Hypothalamus (tissue), 51 donors: ENCODE measurements at regions not wholly inside any gene's neighbourhood (a gene's known extent, or its start where the extent isn't known, plus 50 kb on each side); places are given as distances from the start of the nearest gene placed in this dataset.

Experiments used
- DNase-seq, 51 donors: peaks; one replicate each; lab custom pipeline; 2025; lab: John Stamatoyannopoulos, UW

DNA sequence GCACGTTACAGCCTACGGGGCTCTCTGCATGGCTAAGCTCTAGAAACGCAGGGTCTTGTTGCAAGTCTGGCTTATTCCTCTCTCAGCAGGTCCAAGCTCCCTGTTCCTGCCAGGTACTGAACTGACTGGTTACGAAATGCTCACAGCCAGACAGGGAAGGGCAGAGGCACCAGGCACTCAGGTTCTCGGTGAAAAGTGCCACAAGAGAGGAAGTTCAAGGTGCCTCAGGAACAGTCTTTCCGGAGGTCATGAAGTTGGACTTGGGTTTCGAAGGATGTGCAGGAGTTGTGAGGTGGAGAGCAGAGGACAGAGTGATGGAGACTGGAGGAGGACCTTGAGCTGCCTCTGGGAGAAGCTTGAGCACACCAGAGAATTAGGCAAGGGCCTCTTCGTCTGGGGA lies 124.7 kb upstream of the GSE1 start:
- no peak for DNase-seq

DNA sequence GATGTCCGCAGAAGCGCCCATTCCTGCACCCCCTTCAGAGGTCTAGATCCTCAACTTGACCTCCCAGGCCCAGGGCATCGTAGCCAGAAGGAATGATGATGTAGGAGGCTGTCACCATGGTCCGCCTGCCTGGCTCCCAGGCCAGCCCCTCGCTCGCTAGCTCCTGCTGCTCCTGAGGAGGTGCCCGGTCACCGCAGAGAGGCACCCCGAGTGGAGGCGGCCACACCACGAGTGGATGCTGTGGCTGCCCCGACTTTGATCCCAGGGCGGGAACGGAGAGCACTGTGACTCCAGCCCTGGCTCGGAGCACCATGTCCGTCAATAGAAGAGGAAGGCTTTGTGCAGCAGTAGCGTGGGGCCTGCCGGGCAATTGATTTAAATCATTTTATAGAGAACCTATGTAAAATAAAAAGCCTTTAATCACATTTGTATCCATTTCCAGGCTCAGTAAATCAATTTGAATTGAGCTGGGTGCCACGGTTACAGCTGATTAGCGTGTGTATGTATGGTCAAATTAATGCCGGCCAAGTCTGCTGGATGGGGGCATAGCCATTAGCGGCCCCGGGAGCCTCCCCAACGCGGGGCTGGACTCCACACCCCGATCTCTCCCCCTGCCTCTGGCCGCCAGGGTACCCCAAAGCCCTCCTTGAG lies 122.6 kb upstream of the GSE1 start:
- no peak for DNase-seq

DNA sequence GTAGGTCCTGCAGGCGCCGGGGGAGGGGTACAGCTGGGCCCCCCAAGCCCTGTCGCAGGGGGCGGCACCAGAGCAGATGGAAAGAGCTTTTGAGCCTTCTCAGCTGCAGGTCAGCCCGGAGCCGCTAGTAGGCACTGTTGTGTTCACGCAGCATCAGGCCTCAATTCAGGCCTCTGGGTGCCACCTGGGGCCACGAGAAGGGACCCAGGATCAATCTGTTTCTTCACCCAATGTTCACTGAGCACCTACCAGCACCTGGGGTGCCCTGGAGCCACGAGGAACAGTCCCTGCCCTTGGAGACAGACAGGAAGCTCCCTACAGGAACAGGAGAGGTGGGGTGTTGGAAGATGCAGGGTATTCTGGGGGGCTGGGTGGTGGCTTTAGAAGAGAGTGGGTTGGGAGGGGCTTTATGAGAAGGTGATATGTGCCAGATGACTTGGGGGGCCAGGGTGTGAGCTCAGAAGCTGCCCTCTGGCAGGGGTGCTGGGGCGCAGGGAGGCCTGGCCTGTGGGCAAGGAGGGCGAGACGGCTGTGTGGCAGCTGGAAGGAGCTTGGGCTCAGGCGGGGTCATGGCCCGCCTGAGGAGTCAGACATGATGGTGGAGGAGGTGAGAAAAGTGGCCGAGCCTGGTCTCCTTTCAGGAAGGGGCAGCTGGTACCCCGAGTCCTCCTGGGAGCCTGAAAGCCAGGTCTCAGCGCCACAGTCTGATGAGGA lies 121.9 kb upstream of the GSE1 start:
- no peak for DNase-seq

DNA sequence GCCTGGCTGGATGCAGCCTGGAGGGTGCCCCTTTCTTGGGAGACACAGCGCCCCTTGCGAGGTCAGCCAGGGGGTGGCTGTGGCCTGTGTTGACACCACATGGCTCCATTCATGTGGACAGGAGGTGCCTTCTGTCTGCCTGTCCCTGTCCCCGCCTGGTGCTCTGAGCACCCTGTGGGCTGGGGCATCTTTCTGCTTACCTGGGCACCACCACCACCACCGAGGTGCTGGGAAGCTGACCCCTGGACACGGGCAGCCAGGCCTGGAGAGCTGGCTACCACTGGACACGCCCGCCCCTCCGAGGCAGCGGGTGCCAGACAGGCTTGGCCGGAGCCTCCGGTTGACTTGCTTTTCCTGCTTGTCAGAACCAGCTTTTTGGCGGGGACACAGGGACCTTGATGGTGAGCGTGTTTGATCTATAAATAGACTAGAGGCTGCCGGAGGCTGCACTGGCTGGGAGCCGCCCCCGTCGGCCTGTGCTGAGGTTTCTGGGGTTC lies 121.3 kb upstream of the GSE1 start:
- DNase-seq, result peak in 36 of 51 donors; percentile 5 to 66 (median 34)

DNA sequence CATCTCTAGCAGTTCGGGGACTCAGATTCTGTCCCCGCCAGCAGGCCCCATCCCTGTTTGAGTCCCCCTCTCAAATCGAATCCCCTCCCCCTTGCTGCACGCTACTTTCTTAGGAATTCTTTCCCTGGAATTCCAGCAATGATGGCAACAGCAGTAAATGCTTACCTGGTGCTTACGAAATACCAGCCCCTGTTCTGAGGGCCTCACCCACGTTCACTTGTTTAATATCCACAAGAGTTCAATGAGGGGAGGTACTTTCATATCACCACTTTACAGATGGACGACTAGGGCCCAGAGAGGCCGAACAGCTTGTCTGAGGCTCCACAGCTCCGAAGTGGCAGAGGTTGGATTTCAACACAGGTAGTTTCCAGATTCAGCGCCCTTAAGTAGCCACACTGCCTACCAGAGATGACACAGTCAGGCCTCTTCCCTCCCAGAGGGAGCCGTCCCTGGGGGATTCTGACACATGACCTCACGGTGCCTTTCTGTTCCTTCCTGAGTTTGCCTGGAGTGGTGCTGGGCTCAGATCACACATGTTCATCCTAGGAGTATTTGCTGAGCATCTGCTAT lies 120.7 kb upstream of the GSE1 start:
- no peak for DNase-seq

DNA sequence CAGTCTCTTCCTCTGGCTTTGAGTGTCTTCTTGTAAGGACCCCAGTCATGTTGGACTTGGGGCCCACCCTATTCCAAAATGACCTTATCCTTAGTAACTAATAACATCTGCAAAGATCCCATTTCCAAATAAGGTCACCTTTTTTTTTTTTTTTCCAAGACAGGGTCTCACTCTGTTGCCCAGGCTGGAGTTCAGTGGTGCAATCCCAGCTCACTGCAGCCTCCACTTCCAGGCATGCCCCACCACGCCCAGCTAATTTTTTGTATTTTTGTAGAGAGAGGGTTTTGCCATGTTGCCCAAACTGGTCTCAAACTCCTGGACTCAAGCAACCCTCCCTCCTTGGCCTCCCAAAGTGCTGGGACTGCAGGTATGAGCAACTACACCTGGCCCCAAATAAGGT lies 118.8 kb upstream of the GSE1 start:
- no peak for DNase-seq

DNA sequence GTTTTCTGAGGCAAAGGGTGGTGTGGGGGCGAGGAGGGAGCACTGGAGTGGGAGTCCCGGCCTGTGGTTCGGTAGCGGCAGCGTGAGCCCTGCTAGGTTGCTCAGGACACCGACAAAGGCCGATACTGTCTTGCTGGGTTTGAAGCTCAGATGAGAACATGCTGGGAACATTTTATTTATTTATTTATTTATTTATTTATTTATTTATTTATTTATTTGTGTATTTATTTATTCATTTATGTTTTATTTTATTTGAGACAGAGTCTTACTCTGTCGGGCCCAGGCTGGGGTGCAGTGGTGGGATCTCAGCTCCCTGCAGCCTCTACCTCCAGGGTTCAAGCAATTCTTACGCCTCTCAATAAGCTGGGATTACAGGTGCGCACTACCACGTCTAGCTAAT lies 117.9 kb upstream of the GSE1 start:
- no peak for DNase-seq

DNA sequence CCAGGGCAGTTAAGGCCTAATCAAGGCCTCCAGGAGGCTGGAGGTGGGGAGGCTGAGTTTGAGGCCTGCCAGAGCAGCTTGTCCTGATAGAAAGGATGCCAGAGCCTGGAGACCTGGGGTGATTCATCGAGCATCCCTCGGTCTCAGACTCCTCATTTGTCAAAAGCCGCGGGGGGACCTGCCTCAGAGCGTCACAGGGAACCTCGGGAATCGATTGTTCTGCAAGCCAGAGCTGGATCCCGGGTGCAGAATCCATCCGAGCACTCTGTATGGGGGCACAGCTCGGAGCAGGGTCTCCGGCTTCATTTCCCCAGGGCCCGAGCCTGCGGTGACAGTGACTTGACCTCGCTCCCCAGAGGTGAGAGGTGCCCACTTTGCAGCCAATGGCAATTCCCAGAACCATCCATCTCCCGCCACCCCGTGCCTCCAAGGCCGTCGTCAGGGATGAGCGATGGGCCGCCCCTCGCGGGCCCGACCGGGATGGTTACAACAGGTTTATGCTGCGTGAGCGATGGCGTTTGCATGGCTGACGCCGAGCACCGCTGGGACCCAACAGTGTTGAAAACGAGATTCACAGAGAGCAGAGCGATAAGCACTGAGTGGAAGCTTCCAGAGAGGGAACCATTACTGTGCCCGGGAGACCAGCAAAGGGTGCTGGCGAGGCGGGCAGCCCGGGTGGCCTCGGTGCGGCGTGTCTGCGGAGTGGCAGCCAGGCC lies 117.1 kb upstream of the GSE1 start:
- no peak for DNase-seq

DNA sequence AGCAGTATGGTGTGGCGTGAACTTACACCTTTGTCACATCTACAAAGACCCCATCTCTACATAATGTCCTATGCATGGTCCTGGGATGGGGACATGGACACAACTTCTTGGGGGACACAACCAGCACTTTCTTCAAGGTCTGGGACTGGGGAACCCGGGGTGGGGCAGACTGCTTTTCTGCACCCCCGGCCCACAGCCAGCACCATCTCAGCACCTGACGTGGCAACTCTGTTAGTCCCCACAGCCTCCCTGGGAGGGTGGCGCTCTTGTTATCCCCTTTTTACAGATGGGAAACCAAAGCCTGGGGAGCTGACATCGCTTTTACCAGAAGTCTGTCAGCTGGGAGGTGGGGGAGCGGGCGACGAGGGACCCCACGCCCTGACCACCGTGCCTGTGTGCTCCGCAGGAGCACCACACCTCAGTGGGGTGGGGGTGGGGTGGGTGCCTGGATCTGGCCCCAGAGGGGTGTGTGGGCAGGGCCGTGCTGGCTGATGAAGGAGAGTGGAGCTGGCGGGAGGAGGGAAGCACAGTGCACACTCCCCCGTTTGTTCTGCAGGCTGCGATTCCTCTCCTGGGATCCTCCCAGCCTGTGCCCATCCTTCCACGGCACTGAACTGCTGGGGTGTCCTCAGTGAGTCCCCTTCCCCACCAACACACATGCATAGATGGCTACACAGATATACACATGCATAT lies 115.4 kb upstream of the GSE1 start:
- DNase-seq, result no peak

DNA sequence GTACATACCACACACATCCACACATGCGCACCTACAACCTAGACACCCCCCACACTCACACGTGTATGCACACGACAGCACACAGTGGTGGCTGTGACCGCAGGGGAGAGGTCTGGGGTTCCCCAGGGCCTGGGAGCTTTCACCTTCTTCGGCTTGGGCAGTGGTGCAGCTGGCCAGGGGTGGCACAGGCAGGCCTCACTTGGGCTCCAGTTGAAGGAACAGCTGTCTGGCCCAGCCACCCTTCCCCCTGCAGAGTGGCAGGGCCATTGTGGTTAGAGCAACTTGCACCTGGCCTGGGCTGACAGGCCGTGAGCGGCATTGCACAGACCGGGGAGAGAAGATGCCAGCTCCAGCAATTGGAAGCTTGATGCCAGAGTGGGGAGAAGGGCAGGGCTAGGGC lies 114.5 kb upstream of the GSE1 start:
- no peak for DNase-seq

DNA sequence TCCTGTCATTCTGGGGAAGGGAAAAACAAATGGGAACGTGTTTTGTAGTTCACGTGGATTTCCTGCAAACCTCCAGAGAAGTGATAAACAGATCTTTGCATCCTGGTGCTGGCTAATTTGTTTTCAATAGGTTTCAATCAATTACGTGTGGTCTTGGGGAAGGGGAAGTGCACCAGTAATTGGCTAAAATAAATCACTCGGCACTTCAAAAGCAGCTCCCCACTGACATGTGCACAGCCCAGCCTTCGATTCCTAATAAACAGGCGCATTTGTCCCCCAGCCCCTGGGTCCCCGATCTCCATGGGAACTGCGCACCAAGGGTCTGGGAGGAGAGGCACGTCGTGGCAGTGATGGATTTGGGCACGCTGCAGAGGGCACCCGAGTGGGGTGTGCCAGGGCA lies 112.9 kb upstream of the GSE1 start:
- no peak for DNase-seq

DNA sequence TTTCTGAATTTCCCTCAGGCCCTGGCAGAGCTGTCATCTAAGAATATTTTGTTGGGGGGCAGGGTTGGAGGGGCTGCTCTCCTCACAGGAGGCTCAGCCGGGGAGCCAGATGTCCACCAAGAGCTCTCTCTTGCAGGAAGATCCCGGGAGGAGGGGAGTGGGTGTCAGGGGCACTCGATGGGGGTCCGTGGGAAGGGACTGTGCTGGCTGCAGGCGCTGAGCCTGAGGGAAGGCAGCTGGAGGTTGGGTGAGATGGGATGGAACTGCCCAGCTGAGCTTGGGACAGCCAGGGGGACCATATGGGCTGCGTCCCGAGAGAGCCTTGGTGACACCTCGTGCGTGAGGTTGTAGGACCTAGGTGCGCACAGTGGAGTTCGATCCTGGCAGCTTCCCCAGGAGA lies 111.2 kb upstream of the GSE1 start:
- DNase-seq, result no peak

DNA sequence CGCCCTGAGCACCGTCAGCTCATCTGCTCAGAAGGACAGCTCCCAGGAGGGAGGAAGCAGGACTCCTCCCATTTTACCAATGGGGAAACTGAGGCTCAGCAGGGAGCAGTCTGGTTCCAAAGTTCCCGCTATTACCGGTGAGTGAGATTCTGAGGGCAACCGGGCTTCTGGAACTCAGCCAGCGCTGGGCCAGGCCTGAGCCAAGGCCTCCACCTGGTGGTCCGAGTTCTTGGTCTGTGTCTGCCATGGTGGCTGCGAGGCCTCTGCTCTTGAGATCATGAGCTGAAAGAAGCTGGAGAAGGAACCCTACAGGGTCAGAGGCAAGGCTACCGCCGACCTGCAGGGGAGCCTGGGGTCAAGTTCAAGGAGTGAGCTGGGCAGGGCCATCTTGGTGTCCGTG lies 110.8 kb upstream of the GSE1 start:
- no peak for DNase-seq

DNA sequence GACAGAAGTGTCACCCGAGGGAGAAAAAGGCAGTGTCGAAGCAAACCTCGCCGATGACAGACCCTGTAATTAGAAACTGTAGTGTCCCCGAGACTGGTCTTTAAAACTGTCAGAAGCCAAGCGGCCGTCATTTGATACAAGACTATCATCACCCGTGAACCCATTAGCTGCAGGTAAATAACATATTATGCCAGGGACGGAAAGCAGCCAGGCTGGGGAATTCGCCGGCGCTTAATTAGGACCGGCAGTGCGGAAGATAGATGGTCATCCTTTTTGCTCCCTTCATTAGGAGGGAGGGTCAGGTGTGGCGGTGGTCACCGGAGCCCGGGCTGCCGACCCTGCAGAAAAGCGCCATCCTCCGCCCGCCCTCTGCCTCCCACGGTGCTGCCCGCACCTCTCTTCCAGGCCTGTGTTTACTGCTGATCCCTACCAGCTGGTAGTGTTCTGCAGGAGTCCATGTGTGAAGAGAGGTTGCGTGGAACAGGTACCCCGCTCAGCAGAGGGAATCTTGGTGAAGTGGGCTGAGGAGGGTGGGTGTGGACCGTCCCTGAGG lies 109.4 kb upstream of the GSE1 start:
- DNase-seq, result no peak

DNA sequence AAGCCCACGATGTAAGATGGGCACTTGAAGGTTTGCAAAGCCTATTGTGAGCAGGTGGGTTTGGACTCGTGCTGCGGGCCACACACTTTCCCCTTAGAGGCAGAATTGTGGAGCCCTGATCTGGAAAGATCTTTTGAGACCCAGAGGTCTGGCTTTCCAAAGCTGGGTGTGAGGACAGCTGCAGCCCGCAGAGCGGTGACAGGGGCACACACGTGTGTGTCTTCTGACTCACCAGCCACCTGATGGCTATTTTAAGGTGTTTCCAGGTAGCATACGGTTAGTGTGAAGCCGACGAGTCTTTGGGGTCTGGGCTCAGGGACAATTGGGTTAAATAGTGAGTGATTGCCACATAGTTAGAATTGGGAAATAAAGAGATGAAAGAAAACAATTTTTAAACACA lies 108.9 kb upstream of the GSE1 start:
- DNase-seq, result no peak

DNA sequence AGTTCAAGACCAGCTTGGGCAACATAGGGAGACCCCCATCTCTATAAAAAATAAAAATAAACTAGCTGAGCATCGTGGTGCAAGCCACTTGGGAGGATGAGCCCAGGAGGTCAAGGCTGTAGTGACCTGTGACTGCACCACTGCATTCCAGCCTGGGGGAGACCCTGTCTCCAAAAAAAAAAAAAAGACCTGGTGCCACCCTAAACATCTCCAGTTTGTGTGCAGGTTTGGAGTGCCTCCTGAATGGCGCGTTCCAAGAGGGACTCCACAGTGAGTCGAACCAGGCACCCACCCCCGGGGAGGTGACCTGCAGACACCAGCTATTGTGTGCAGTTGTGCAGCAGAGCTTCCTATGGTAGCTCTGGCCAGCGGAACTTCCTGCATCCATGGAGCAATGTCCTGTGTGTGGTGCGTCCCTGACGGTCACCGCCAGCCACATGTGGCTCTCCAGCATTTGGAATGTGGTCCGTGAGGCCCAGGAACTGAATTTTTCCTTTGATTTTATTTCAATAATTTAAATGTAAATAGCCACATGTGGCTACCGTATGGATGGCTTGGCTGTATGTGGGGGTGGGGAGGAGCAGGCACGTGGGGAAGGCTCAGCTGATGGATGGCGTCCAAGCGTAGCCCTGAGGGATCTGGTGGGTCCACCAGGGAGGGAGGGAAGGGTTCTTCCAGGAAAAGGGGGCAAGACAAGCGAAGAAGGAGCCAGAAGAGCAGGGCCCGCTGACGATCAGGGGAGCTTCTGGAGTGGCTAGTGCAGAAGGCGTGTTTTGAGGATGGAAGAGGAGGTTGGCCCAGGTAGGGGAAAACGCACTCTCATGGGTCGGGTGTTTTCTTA lies 107.1 kb upstream of the GSE1 start:
- no peak for DNase-seq

DNA sequence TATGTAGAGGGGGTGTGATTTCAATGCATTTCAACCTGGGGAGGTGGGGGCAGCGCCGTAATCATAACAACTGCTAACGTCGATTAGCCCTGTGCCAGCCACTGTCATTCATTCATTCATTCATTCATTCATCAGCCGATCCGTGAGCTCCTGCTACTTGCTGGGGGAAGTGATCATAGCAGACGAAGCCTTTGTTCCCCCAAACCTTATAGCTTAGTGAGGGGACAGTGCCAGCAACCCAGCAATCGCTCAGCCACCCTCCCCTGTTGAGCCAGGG lies 106.5 kb upstream of the GSE1 start:
- DNase-seq, result no peak

DNA sequence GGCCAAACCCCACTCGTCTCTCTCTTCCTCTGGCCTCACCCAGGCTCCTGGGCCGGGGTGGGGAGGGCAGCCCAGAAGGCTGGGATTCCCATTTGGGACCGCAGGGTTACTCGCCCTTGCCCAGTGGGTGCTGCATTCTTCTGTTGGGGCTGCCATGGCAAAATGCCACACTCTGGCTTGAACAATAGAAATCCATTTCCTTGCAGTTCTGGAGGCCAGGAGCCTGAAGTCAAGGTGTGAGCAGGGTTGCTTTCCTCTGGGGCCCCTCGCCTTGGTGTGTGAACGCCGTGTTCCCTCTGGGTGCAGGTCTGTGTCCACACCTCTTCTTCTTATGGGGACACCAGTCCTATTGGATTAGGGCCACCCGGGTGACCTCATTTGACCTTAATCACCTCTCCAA lies 105.8 kb upstream of the GSE1 start:
- DNase-seq, result no peak

DNA sequence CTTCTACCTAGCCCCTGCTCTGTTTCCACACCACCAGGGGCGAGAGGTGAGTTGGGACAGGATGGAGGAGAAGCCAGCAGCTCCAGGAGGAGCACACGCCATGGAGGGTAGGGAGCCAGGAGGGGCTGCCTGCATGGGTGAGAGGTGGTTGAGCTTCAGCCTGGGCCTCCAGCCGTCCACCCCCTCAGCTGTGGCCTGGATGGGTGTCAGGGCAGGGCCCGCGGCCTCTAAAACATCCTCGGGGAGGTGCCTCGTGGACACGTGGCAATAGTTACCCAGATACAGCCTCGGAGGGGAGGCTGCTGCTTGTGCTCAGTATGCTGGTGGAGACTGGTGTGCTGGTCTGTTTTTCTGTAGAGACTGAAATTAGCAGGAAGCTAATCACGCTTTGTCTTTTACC lies 104.7 kb upstream of the GSE1 start:
- DNase-seq, result no peak

DNA sequence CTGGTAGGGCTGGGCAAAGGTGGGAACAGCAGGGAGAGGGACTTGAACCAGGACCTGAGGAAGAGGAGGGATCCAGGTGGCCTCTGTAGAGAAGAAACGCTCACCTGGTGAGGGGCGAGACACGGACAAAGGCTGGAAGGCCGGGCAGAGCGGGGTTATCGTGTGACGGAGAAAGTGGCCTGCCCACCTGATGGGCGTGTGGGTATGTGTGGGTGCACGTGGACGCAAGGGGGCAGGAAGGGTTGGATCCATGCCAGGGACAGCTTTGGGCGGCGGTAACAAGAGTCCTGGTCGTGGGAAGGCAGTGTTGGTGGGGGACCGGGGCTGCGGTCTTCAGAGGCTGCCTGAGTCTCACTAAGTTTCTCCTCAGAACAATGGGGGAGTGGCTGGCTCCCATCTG lies 104.1 kb upstream of the GSE1 start:
- no peak for DNase-seq
